Germinal center (tissue), 1 donor: ENCODE measurements at regions not wholly inside any gene's neighbourhood (a gene's known extent, or its start where the extent isn't known, plus 50 kb on each side); places are given as distances from the start of the nearest gene placed in this dataset.
"Not testable (repeated sequence)": the region's sequence is repeated elsewhere in the genome, so short reads cannot be mapped to it uniquely, and the experiment has no call there.

Experiments
- DNase-seq: peaks from one replicate; pipeline ENCODE4 v3.0.0; 2012; ENCODE audit warnings: mixed read lengths, low spot score

DNA sequence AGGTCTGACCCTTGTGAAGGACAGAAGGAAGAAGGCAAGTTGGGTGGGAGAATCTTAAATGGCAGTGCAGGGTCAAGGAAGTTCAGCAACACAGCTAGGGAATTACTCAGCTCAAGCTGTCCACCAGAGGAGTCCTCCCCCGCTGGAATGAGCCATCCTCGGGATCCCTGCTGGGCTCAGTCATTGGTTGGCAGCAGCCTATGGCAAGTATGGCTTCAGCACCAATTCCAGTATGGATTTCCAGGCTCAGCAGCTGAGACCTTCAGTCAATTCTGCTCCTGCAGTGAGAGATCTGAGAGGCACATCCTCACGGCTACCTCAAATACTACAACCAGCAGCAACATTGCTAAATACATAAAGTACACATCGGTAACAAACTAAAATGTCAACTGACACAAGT is 280.6 kb upstream of the PIK3R1 start:
- no peak for DNase-seq

DNA sequence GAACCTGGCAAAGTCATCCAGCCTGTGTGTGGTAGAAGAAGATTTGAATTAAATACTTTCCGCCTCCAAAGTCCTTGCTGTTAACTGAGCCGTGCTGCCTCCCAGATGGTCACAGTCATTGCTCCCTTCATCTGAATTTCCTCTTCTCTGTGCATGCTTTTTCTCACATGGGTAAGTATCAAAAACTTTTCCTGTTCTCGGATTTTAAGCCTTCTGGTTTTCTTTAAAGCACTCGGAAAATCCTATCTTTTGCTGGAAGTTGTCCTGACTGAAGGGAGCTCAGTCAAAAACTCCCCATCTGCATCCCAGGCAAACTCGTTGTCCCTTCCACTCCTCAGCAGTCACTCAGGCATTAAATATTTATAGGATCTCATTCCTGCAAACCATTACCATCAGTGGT is 290.0 kb upstream of the PIK3R1 start:
- no peak for DNase-seq

DNA sequence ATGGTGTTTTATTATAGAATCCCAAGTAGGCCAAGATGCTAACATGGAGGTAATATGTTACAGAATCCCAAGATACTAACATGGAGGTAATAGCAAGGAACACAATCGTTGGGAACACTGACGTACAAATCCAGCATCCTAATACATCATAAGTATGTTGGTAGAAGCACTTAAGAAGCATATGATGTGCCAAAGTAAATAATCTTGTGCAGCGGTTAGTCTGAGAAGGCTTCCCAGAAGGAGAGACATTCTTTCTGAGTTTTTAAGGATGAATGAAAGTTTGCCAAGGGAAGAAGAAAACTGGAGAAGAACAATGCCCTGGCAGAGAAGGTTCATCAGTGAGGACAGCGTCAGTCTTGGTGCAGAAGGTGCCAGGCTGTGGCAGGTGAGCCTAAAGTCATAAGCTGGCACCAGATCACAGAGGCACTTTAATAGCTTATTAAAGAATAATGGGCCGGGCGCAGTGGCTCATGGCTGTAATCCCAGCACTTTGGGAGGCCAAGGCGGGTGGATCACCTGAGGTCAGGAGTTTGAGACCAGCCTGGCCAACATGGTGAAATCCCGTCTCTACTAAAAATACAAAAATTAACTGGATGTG is 294.5 kb upstream of the PIK3R1 start:
- DNase-seq = no peak

DNA sequence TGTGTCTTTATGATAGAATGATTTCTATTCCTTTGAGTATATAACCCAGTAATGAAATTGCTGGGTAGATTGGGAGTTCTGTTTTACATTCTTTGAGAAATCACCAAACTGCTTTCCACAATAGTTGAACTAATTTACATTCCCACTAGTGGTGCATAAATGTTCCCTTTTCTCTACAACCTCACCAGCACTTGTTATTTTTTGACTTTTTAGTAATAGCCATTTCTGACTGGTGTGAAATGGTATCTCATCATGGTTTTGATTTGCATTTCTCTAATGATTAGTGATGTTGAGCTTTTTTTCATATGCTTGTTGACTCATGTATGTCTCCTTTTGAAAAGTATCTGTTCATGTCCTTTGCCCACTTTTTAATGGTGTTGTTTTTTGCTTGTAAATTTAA is 296.0 kb upstream of the PIK3R1 start:
- not testable (repeated sequence) for DNase-seq

DNA sequence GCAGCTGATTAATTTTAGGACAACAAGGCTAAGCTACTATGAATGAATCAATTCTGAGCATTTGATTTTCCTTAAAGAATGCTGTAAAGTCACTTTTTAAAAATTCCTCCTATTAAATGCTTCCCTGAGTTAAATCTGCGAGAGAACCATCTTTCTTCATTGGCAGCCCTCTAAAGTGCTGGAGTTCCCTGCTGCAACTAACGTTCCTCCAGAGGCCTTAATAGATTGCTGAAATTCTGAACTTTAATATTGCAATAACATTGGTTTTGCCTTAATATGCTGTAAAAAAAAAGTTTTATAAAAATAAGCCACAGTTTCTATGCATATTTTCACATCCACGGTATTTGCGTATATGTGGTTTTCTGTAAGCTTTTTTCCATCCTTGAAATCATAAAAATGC is 298.0 kb upstream of the PIK3R1 start:
- DNase-seq = no peak

DNA sequence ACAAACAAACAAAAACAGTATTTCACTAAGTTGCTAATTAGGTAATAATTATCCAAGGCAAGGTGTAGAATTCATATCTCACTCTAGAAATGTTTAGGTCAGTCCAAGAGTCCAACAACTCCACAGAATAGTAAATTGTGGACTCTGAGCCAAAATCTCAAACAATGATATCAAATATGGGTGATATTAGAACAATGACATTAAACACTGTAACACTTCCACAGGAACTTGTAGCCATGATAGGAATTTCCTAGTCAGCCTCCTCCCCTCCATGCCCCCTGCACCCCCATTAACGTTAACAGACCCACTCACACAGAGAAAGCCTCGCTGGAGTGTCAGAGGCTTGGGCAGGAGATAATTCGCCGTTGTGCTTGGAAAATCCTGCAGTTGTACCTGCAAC is 305.0 kb upstream of the PIK3R1 start:
- DNase-seq = no peak

DNA sequence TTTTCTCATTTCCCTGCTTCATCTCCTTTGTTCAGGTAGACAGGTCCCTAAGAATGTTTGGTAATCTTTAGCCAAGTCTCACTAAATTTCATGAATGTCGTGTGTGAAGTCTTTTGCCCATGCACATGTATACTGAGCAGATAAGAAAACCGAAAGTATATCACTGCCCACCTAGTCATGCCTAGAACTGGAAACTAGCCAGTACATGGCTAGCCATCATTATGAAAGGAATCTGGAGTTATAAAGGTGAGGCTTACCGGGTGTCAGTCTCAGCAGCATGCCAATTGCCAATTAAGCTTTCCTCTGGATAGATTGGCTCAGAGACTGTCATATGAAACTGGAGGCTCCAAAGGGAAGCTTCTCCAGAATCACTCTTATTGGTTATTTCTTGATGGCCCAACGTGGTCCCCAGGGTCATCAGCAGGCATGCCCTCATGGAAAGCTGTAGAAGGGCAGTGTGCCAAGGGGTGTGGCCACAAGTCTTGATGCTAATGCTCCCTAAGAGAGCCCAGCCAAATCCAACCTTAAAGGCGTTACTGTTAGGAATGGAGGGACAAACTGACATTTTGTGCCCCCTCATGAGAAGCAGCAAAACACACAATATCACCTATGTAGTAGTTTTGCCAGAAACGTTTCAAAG is 307.3 kb upstream of the PIK3R1 start:
- DNase-seq = no peak

DNA sequence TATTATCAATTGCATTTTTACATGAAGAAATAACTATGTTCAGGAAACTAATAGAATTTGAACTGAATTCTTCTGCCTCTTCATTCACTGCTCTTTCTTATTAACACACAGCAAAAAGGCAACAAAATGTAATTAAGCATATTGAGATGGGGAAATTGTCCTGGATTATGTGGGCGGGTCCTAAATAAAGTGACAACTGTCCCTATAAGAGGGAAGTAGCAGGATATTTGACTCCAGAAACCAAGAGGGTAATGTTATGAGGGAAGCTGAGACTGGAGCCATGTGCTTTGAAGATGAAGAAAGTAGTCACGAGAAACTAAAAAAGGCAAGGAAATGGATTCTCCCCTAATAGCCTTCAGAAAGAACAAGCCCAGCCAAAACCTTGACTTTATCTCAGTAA is 311.2 kb upstream of the PIK3R1 start:
- DNase-seq = no peak

DNA sequence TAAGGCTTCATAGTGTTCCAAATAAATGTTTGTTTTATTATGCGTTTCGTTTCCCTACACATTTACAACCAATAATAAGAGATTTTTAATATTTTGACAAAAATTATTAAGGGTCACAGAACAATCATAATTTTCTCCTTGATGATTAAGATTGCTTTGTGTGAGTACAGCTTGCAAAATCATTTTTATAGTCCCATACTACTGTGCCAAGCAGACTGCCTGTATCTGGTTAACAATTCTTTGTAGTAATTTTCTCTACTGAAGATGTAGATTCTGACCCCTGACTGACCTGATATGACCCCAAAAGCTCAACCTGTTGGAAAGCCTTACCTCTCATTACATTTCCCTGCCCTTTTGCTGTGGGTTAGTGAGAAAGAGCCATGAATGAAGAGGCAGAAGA is 311.9 kb upstream of the PIK3R1 start:
- DNase-seq = no peak

DNA sequence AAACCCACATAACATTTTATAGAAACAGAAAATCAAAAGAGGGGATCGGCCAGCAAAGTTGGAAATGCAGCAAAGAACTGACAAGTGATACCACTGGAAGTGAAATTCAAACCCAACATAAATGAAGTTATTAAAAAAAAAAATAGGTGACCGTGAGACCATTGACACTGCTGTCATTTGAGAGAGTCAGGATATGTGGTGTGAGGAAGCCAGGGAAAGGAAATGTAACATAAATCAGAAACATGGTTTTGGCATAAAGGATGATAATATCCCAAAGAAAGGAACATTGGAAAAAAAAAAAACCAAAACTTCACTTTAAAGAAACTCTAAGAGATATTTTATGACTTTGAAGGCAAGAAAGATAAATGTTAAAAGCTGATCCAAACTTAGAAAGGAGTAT is 312.4 kb upstream of the PIK3R1 start:
- no peak for DNase-seq

DNA sequence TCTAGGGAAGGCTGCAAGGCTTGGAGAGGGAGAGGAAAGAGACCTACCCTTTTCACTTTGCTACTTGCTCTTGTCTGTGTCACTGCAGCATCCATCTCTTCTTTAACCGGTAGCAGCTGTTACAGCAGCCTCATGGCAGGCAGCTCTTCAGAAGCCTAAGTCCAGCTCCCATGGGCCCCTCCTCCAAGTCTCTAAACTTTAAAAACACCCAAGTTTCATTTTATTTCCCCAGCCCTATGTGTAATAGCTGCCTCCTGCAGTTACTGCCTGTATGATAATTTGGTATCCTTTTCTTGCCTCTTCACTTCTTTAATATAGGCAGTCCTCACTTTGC is 313.1 kb upstream of the PIK3R1 start:
- no peak for DNase-seq

DNA sequence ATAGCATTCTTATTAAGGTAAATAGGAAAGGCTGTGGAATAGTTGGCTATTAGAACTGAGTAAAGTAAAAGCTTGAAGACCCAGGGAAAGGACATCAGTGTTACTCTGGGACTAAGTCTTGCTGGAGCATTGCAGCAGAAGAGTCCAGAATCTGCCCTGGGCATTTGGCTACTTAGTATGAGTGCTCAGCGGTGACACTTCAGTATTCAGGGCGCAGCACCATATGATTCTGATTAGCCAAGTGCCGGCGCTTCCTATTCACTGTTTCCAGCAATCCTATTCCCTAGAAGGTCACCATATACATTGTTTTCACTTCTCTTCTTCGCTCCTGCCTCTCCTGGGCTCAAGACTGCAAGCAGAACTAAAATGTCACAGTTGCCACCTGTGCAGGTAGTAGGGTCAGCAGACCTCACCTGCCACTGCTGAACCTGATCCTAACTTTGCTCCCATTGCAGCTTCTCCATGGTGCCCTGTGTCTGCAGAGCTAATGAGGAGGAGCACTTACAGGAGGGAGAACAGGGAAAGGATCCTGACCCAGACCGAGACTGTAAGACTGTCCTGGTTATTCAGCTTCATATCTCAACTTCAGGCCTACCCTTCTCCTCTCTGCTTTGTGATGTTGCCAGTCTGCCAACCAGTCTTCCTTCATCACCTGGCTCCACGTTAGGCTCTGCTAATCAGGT is 313.6 kb upstream of the PIK3R1 start:
- no peak for DNase-seq

DNA sequence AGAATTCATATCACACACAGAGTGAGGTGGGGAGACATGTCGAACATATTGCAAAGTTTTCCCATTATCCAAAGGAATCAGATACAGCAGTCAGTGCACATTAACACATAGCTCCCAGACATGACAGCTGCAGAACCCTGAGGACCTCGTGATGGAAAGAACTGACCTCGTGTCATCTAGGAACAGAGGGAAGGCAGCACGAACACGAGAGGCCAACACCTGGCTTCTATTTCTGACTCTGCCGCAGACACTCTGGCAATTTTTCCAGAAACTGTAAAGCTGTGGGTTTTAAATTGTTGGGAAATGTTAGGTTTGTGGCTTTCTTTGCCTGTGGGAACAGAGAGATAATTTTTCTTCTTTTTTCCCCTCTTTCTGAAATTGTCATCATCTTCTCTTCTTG is 315.0 kb upstream of the PIK3R1 start:
- no peak for DNase-seq

DNA sequence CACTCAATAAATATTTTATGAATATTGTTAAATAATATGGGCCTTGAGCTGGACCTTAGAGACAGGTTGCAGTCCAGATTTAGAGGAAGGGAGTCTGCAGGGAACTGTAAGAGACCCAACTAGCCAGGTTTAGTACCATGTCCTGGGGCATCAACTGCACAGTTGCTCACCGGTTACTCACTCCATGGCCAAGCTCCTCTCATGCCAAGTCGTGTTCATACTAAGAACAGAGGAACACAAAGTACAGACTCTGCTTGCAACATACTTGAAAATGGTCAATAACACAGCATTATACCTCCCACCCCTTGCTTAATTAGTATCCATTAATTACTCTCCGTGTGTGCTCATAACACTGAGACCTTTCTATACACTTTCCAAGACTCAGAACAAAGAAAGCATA is 317.6 kb upstream of the PIK3R1 start:
- no peak for DNase-seq

DNA sequence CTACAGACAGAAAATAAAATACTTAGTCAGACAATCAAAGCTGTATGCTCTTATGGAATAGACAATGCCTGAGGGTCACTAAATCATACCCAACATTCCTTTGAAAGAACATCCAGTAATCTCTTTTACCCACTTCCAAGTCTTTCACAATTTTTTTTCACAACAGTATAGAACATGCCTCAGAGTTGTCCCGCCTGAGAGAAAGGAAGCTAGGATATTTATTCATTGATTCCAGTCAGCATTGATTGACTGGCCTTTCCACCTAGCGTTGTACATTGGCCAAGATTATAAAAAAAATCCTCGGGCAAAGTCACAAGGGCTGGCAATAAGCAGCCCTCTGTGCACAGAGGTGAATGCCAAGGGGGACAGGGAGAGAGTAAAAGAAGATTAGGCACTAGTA is 318.1 kb upstream of the PIK3R1 start:
- no peak for DNase-seq

DNA sequence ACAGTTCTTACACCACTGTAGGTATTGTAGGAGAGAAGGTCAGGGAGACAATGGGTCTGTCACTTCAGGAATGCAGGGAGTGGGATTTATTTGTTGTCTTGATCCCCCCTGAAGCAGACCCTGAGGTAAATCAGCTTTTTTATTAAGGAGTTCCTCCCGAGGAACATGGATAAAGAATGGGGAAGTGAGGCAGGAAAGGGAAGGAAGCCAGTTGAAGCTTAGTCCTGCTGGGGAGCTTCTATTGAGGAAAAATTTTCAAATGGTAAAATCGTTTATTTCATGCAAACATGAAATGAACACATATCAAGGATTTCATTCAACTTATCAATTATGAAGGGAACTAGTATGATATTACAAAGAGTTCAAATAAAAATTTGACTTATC is 318.6 kb upstream of the PIK3R1 start:
- no peak for DNase-seq

DNA sequence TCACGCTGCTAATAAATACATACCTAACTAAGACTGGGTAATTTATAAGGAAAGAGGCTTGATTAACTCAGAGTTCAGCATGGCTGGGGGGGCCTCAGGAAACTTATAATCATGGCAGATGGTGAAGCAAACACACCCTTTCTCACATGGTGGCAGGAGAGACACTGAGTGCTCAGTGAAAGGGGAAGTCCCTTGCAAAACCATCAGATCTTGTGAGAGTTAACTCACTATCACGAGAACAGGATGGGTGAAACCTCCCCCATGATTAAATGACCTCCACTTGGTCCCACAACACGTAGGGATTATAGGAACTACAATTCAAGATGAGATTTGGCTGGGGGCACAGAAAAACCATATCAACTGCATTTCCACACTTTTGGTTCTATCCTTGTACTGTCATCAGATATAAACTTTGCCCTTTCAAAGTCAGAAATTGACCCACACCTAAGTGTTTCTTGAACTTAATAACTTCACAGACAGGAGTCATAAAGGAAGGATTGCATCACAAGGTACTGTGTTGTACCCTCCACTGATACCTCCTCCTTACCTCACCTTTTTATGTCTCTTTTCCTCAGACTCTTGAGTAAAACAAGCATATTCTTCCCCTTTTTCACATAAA is 319.1 kb upstream of the PIK3R1 start:
- DNase-seq = no peak

DNA sequence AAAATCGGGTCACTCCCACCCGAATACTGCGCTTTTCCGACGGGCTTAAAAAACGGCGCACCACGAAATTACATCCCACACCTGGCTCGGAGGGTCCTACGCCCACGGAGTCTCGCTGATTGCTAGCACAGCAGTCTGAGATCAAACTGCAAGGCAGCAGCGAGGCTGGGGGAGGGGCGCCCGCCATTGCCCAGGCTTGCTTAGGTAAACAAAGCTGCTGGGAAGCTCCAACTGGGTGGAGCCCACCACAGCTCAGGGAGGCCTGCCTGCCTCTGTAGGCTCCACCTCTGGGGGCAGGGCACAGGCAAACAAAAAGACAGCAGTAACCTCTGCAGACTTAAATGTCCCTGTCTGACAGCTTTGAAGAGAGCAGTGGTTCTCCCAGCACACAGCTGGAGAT is 325.7 kb upstream of the PIK3R1 start:
- not testable (repeated sequence) for DNase-seq

DNA sequence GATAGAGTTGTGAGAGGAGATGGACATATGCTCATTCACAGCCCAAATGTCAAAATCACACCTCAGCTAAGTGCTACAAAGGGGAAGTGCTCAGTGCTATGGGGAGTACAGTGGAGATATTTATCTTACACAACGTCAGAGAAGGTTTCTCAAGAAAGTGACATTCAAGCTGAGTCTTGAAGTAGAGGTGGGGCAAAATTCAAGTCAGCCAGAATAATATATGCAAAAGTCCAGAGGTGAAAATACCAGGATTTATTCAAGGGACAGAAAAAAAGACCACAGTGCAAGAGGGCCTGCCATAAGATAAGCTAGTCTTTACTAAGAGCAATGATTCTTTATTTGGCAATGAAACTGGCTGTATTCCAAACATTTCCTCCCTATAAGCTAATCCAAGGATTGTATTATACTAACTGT is 327.8 kb upstream of the PIK3R1 start:
- no peak for DNase-seq

DNA sequence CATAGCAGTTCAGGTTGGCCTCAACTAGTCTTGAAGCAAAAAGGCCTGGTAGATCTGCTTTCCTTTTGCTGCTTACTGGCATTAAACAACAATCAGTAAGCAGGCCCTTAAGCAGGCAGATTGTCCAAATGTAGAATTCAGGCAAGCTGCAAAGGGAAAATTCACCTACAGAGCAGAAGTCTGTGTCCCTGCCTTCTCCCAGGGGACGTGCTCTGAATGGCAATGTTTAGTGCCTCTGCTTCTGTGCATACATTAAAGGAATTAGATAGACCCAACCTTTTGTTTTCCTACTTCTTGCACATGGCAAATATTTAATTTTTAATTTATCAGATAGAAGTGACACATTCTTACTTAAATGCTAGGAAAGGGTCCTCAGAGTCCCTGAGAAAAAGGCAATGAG is 328.8 kb upstream of the PIK3R1 start:
- no peak for DNase-seq

DNA sequence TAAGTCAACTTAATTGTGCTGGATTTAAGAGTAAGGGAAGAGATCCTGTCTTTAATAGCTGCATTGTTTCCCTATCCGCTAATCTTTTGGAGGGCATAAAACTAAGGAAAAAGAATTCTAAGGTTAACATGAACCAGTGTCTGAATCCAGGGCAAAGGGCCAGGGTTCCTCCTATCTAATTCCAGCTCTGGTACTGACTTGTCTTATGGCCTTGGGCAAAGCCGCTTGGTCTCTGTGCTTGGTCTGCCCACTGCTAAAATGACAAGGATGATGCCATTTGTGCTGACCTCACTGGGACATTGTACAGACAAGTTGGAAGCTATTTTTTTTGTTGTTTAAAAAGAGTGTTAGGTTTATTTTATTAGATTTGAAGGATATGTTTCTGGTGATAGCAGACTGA is 334.7 kb upstream of the PIK3R1 start:
- DNase-seq = no peak

DNA sequence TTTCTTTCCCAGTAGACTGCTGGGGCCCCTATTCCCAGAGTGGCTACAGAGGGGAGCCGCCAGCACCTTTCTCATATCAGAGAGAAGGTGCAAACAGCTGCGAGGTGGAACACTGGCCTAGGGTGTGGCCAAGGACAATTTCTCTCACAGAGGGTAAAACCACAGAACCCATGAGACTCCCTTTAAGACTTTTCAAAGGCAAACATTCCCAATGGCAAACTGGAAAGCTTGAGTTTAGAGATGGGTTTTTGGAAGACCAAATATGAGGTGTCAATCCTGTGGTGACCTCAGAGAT is 335.1 kb upstream of the PIK3R1 start:
- no peak for DNase-seq

DNA sequence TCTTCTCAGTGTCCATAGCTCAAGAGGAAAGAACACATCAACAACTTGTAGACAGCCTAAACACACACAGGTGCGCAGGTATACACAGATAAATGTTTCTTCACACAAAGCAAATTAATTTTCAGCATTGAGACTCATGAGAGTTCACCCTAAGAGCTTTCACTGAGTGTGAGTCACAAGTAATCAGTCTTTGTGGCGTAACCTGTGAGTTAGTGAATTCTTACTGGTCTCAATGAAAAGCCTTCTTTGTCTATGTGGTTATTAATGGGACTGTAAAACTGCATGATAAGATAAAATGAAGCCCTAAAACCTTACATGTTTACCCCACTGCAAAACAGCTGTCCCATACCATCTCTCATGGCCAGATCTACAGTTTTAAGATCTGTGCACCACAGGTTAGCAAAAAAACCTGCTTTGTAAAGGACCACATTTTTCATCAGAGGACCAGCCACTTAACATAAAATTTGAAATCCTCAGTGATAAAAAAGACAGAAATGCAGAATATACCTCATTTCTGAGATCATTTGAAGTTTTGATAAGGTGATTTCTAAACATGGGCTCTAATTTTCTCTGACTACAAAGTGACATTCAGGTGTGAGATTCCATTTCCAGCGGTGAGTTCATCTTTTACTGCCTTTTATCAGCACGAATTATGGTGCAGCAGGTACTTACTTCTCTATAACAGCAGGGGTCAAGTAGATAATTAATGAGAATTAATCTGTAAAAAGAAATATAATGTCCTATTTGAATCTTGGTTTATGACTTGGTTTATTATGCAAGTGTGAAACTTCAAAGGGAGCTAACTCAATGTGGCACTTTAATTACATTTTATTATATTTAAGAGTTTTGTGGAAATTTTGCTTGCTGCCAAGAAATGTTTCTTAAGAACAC is 335.7 kb upstream of the PIK3R1 start:
- DNase-seq = no peak
